Epithelial cell of esophagus (primary cell): ENCODE measurements at regions not wholly inside any gene's neighbourhood (a gene's known extent, or its start where the extent isn't known, plus 50 kb on each side); places are given as distances from the start of the nearest gene placed in this dataset.

Experiments used
- DNase-seq: peaks from one replicate; pipeline ENCODE4 v3.0.0; 2010; ENCODE audit warnings: low read depth
- H3K4me3 ChIP-seq: 2 replicates; pipeline ENCODE4 v1.5.1; 2011; ENCODE audit warnings: mild to moderate bottlenecking, low read length, control low read depth
- CTCF ChIP-seq: IDR thresholded peaks from 2 replicates; pipeline ENCODE4 v1.5.1; 2011; ENCODE audit warnings: low read depth, mild to moderate bottlenecking, low read length, control low read depth, inconsistent platforms; ENCODE audit not compliant: insufficient read depth; ENCODE audit errors: missing control alignments

- H3K4me3 ChIP-seq, result no peak overlapping the region
- no peak for DNase-seq
- TF ChIP-seq CTCF, result no peak
These were observed 224.6 kb upstream of the RAB4A start for GRCh38 chr1:229046251-229046853.

GRCh38 chr1:229047161-229047839 is 223.6 kb upstream of the RAB4A start:
- no peak for TF ChIP-seq CTCF
- DNase-seq, result no peak

GRCh38 chr1:229047840-229048620 is 222.9 kb upstream of the RAB4A start:
- TF ChIP-seq CTCF, result no peak
- no peak for DNase-seq
- H3K4me3 ChIP-seq, result no peak overlapping the region

More at GRCh38 chr1:229047161-229047839, 223.6 kb upstream of the RAB4A start:
- no peak overlapping the region for H3K4me3 ChIP-seq

- DNase-seq, result no peak
- no peak for TF ChIP-seq CTCF
- H3K4me3 ChIP-seq, result no peak overlapping the region
These were observed 222.0 kb upstream of the RAB4A start for GRCh38 chr1:229048896-229049295.

GRCh38 chr1:229056046-229056445 is 214.9 kb upstream of the RAB4A start:
- H3K4me3 ChIP-seq, result no peak overlapping the region
- TF ChIP-seq CTCF, result no peak
- DNase-seq, result no peak

GRCh38 chr1:229058111-229058561 is 212.8 kb upstream of the RAB4A start:
- peak; percentile 46 for DNase-seq
- no peak overlapping the region for H3K4me3 ChIP-seq
- TF ChIP-seq CTCF, result no peak
